ENCODE measurements at regions not wholly inside any gene's neighbourhood (a gene's known extent, or its start where the extent isn't known, plus 50 kb on each side); places are given as distances from the start of the nearest gene placed in this dataset.

DNA sequence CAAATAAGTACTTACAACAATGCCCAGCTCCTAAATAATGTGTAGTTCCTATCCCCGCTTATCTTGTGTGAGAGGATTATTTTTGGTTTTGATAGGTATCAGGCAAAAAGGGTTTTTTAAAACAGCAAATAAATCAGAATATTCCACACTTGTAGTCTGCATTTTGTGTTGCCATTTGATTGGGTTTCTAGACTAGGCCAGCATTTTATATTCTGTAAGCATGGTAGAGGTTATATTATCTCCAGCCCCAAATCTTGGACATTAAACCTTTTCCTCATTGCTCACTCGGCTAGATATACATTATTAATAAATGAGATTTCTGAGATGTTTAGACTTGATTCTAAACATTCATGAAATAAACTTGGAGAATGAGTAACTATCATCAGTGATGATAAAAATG is 165.7 kb upstream of the C1orf21 start:
- DNase-seq: no peak

GRCh38 chr1:184222652-184223052 is 164.2 kb upstream of the C1orf21 start:
- DNase-seq: peak in 2 of 4 experiments; percentile 3 to 6

- no peak for DNase-seq
Observed at GRCh38 chr1:184223216-184223615, 163.6 kb upstream of the C1orf21 start.

DNA sequence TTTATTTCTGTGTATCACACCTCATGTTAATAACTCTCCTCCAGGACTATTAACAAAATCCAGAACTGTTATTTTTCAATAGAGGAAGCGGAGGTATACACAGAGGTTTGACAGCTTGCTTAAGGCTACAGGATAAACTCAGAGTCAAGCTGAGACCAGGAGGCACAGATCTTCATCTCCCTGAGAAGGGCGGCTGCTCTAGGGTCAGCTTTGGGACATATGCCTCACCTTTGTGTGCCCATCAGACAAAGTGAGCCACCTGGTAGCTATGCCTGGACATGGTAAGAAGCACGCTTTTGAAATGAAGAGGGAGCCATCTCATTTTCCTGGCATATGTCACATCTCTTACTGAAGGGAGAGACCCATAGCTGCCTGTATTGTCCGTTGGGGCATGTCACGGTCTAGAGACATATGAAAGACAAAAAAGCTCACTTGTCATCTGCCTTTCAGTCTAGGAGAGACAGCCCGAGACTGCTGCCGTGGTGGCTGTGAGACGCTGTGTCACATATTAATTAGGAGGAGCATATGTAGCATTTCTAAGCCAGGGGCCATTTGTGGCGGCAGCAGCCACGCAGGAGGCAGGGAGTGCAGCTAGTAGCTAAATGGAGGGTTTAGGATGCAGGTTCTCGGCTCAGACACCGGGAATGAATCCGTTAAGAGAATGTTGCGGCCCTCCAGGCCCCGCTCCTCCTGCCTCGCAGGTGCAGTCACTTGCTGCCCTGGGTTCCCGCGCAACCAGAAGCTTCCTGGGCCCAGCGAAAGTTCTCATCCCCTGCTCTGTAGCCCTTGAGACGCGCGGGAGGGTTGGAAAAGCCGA is 161.3 kb upstream of the C1orf21 start:
- no peak for DNase-seq

DNA sequence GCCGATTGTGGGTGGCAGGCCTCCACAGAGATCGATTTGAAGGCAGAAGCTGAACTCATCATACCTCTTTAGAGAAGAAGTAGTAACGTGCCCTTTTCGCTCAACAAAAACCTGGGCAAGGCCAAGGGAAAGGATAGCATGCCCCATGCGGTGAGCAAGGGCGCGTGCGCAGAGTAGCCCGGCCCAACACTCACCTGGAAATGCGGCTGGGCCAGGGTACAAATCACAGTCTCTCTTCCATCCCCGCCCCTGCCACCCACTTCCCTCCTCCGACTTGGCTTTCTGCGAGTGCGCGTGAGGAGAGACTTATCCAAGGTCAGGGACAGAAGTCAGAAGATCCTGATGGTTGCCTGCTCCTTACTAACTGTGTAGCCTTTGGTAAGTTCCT is 160.7 kb upstream of the C1orf21 start:
- DNase-seq: no peak

GRCh38 chr1:184228558-184228957 is 158.3 kb upstream of the C1orf21 start:
- DNase-seq: no peak

GRCh38 chr1:184237588-184237987 is 149.2 kb upstream of the C1orf21 start:
- no peak for DNase-seq

- no peak for DNase-seq
Observed at GRCh38 chr1:184241446-184241845, 145.4 kb upstream of the C1orf21 start.

DNA sequence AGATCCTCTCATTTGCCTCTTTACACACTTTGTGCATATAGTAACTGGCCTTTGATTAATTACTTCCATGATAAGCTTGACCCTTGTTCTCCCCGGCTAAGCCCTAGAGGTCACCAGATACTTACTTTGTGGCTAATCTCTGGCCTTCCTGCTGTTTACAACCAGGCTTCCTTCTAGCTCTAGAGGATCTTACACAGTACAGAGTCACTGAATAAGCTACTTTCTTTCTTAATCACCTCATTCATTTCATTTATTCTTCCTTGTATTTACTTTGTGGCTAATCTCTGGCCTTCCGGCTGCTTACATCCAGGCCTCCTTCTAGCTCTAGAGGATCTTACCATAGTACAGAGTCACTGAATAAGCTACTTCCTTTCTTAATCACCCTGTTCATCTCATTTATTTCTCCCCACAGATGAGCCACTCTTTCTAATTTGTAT is 144.3 kb upstream of the C1orf21 start:
- no peak for DNase-seq

DNA sequence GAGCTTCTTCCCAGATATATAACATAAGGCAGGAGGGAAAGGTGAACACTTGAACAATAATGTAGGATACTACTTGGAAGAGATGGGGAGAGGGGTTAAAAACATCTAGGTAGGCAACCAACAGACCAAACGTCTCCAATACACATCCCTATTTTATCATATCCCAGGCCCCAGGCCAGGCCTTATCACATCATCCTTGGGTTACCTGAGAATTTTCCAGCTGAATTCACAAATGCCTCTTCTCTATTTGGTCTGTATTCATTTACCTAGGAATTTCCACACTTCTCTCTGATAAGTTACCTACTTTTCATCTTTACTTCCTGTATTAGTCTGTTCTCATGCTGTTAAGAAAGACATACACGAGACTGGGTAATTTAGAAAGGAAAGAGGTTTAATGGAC is 141.9 kb upstream of the C1orf21 start:
- no peak for DNase-seq

GRCh38 chr1:184247671-184248070 is 139.2 kb upstream of the C1orf21 start:
- no peak for DNase-seq

DNA sequence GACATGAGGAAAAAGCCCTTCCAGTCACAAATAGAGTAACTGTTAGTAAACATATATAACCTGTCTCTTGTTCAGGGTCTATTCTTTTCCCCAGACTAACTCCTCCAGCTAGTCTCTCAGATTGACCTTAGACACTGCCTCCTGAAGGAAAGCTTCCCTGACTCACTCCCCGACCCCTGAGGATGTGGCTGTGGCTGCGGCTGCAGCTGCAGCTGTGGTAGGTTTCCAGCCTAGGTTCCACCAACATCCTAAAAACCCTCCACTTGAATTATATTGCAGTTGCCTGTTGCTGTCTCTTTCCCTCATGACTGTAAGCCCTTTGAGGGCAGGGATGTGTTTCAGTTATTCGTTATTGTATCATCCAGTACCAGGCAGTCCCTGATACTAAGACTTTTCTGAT is 132.9 kb upstream of the C1orf21 start:
- no peak for DNase-seq

GRCh38 chr1:184254849-184255248 is 132.0 kb upstream of the C1orf21 start:
- DNase-seq: no peak

- DNase-seq: no peak
Observed at GRCh38 chr1:184255560-184255959, 131.3 kb upstream of the C1orf21 start.

DNA sequence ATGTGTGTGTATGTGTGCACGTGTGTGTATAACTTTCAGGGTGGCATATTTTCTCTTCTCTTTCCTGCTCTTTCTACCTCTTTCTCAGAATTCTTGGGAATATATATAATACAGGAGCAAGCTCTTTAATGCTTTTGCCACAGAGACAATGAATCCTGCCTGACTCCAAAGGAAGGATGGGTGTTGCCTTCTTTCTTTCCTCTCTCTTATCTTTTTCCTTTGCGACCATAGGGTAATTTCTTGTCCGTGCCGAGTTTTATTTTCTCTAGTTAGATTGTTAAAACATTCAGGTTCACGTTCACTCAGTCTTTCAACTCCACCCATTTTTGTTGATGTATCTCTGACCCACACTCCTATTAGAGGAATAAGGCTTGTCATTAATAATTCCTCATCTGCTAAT is 129.0 kb upstream of the C1orf21 start:
- DNase-seq: no peak

GRCh38 chr1:184258525-184258924 is 128.3 kb upstream of the C1orf21 start:
- DNase-seq: no peak

DNA sequence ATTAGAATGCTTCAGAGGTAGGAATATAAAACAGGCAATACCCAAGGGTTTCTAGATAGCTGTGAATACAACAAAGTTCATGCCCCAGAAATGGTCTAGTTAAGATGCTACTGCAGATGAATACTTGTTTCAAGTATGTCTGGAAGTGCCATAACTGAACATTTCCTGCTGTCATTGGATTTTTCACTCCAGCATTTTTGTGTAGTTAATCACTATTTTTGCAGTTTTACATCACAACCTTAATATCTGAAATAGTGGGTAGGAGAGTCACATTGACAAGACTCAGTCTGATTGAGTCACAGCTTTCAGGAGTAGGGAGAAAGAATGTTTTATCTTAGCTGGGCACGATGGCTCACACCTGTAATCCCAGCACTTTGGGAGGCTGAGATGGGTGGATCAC is 126.4 kb upstream of the C1orf21 start:
- no peak for DNase-seq

- no peak for DNase-seq
Observed at GRCh38 chr1:184262109-184262508, 124.7 kb upstream of the C1orf21 start.

DNA sequence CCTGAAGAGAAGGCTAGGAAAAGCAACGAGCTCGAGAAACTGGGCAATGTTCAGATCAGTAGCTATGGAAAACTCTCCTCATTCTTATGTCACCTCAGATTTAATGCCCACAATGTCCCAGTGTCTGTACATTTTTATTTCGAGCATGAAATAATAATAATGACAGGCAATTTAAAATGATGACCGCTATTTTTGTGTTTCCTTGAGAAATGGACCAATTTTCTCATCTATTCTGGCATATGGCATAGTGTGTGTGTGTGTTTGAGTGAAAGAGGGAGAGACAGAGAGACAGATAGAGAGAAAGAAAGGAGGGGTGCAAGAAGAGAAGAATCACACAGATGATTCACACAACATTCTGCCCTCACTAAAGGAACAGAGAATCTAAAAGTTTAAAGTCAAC is 119.1 kb upstream of the C1orf21 start:
- DNase-seq: no peak

- DNase-seq: no peak
Observed at GRCh38 chr1:184270556-184270955, 116.3 kb upstream of the C1orf21 start.

DNA sequence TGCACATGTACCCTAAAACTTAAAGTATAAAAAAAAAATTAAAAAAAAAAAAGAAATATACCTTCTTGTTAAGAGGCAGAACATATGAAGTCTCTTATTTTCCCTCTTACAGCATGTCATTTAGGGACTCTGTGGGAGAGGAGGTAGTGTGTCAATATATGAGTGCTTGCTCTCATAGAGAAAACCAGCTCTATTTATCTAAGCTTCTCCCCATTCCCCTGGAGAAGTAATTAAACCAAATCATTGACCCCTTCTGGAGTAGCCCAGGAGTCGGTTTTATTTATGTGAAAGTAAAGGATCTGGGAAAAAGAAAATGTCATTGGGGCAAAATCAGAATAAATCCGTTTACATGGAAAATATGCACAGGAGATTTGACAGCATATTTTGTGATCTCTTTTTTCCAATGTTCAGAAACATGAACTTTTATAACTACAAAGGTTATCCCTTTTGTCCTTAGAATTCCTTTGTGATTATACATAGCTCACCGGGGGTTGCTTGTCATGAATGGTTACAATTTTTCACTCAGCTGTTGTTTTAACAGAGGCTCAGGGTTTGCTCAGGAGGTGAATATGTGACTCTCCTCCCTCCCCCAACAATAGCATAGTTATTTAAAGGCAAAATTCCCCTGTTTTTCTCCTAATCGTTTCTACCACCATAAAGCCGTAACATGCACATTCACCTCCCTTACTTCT is 114.5 kb upstream of the C1orf21 start:
- DNase-seq: no peak

DNA sequence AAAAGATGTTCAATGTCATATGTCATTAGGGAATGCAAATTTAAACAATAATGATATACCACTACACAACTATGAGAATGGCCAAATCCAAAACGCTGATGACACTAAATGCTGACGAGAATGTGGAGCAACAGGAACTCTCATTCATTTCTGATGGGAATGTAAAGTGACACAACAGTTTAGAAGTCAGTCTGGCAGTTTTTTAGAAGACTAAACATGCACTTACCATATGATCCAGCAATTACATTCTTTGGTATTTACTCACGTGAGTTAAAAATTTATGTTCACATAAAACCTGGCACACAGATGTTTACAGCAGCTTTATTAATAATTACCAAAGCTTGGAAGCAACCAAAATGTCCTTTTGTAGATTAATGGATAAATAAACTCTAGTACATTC is 110.4 kb upstream of the C1orf21 start:
- no peak for DNase-seq

GRCh38 chr1:184279911-184280458 is 106.8 kb upstream of the C1orf21 start:
- no peak for DNase-seq

DNA sequence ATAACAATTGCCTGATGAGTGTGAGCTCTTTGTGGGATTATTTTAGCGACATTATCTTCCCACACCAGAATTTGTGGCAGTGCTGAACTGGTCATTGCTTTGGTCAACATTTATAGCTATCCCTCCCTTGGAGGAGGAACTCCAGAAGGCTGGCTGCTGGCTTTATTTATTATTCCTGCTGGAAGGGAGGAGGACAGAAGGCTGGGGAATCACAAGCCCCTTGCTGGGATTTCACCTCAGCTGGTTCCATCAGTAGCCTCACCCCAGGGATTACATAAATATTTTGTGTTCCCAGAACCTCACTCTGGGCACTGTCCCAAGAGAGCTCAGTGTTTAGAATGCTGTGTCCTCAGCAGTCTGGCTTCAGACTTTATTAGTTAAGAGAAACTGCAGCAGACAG is 102.8 kb upstream of the C1orf21 start:
- no peak for DNase-seq
